ENCODE measurements at regions not wholly inside any gene's neighbourhood (a gene's known extent, or its start where the extent isn't known, plus 50 kb on each side); places are given as distances from the start of the nearest gene placed in this dataset.

GRCh38 chr3:70568626-70569025 lies 256.2 kb upstream of the MDFIC2 start:
- no peak for TF ChIP-seq CTCF (IDR thresholded peaks at IDR 0.05)
- CTCF ChIA-PET = no interaction called here
- intact Hi-C loops (cut with micrococcal nuclease) = no loop called here
- Mint-ChIP-seq H3K4me3 (no peak overlapping the region), H3K27me3 (peaks cover 7% of the 10 kb centered on the region), H3K36me3 (ENCODE audit: low read depth) (no peaks in the 10 kb centered on the region), H3K9me3 (peaks cover 7% of the 10 kb centered on the region), H3K4me1 (ENCODE audit: low read depth) (no peaks in the 10 kb centered on the region), H3K27ac (no peak overlapping the region)
- POLR2A ChIA-PET = no interaction called here
- ATAC-seq (no peak), DNase-seq (no peak)

- DNase-seq (no peak), ATAC-seq (no peak)
- Mint-ChIP-seq H3K4me3 (no peak overlapping the region), H3K27ac (no peak overlapping the region), H3K9me3 (peaks cover 14% of the 10 kb centered on the region), H3K36me3 (ENCODE audit: low read depth) (no peaks in the 10 kb centered on the region), H3K27me3 (peaks cover 4% of the 10 kb centered on the region), H3K4me1 (ENCODE audit: low read depth) (no peaks in the 10 kb centered on the region)
- TF ChIP-seq CTCF (IDR thresholded peaks at IDR 0.05) = no peak
- CTCF ChIA-PET = no interaction called here
- POLR2A ChIA-PET = no interaction called here
- intact Hi-C loops (cut with micrococcal nuclease) = no loop called here
Measured at GRCh38 chr3:70565861-70566260, 253.4 kb upstream of the MDFIC2 start.

- Mint-ChIP-seq H3K4me1 (ENCODE audit: low read depth) (no peaks in the 10 kb centered on the region), H3K27ac (no peak overlapping the region), H3K4me3 (no peak overlapping the region), H3K36me3 (ENCODE audit: low read depth) (no peaks in the 10 kb centered on the region), H3K27me3 (peaks cover 4% of the 10 kb centered on the region), H3K9me3 (peaks cover 14% of the 10 kb centered on the region)
- no peak for ATAC-seq
- no peak for DNase-seq
- ChIA-PET CTCF (interaction anchor here (2.8 kb wide), 1 partner anchor 14 kb away, joined by 10 read pairs; no protein-coding TSS in a partner anchor), POLR2A (no interaction called here)
- intact Hi-C loops (cut with micrococcal nuclease) = no loop called here
- no peak for TF ChIP-seq CTCF (IDR thresholded peaks at IDR 0.05)
Measured at GRCh38 chr3:70564552-70564951, 252.1 kb upstream of the MDFIC2 start.

- no peak for TF ChIP-seq CTCF (IDR thresholded peaks at IDR 0.05)
- ATAC-seq (no peak), DNase-seq (no peak)
- Mint-ChIP-seq H3K36me3 (ENCODE audit: low read depth) (no peaks in the 10 kb centered on the region), H3K27ac (no peak overlapping the region), H3K27me3 (peaks cover 4% of the 10 kb centered on the region), H3K4me3 (no peak overlapping the region), H3K4me1 (ENCODE audit: low read depth) (peaks cover 3% of the 10 kb centered on the region), H3K9me3 (peaks cover 14% of the 10 kb centered on the region)
- ChIA-PET POLR2A (no interaction called here), CTCF (interaction anchor here (2.8 kb wide), 1 partner anchor 11 kb away, joined by 10 read pairs; no protein-coding TSS in a partner anchor)
- intact Hi-C loops (cut with micrococcal nuclease) = no loop called here
Measured at GRCh38 chr3:70561796-70562195, 249.4 kb upstream of the MDFIC2 start.

- TF ChIP-seq CTCF (IDR thresholded peaks at IDR 0.05) = no peak
- peaks cover 3% of the 10 kb centered on the region for H3K4me1 Mint-ChIP-seq (ENCODE audit: low read depth)
Measured at GRCh38 chr3:70558956-70559355, 246.5 kb upstream of the MDFIC2 start.

More at GRCh38 chr3:70558956-70559355, 246.5 kb upstream of the MDFIC2 start:
- ChIA-PET POLR2A (no interaction called here), CTCF (interaction anchor here (3.1 kb wide), 1 partner anchor 9 kb away, joined by 12 read pairs; no protein-coding TSS in a partner anchor)
- no peak overlapping the region for H3K27ac Mint-ChIP-seq
- ATAC-seq (no peak), DNase-seq (no peak)
- H3K36me3 Mint-ChIP-seq (ENCODE audit: low read depth) = no peaks in the 10 kb centered on the region
- intact Hi-C loops (cut with micrococcal nuclease) = loop anchor here (10.0 kb wide), 2 partner anchors 506 to 1086 kb away; no protein-coding TSS in a partner anchor
- peaks cover 1% of the 10 kb centered on the region for H3K27me3 Mint-ChIP-seq
- H3K4me3 Mint-ChIP-seq = no peak overlapping the region
- peaks cover 9% of the 10 kb centered on the region for H3K9me3 Mint-ChIP-seq

Measured in activated CD8-positive, alpha-beta T cell treated with anti-CD3 and anti-CD28 coated beads for 36 hours (primary cell).